NOMO-1 (cell line): ENCODE measurements at regions not wholly inside any gene's neighbourhood (a gene's known extent, or its start where the extent isn't known, plus 50 kb on each side); places are given as distances from the start of the nearest gene placed in this dataset.
A peak's percentile ranks its signal among the peaks of the same experiment; 100 is the strongest.

Experiments used
- DNase-seq, 2 experiments: peaks; one replicate each; lab custom pipeline; 2025; ENCODE audit not compliant: unreplicated experiment in 2 of 2; lab: John Stamatoyannopoulos, UW

DNA sequence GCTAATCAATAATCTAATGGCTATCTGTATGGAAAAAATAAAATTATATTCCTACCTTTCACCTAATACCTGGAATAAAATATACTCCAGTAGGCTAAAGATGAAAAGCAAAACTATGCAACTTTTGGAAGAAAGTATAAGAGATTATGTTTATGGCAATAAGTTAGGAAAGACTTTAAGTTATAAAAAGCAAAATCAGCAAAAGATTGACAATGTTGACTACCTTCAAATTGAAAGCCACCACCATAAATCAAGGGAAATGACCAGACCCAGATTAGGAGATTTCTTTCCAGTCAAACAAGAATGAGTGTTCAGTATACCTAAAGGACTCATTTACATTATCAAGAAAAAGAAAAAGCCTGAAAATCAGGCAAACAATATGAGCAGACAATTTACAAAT is 159.1 kb upstream of the ZBED5 start:
- DNase-seq: no peak

DNA sequence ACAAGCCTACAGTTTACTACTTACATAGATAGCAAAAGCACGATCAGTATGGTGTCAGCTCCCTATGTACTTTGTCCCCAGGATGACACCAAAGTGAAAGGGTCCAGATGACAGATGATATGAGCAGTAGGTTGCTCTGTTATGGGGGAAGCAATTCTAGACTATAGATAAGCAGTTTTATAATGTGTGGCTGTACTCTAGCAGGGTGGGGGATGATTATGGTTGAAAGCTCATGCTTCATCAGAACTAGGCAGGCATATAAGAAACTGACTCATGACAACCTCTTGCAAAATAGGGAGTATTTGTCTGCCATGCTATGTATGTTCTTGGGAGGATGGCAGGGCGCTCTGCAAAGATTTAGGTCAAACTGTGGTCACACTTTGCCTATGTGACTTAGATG is 158.2 kb upstream of the ZBED5 start:
- DNase-seq: no peak

DNA sequence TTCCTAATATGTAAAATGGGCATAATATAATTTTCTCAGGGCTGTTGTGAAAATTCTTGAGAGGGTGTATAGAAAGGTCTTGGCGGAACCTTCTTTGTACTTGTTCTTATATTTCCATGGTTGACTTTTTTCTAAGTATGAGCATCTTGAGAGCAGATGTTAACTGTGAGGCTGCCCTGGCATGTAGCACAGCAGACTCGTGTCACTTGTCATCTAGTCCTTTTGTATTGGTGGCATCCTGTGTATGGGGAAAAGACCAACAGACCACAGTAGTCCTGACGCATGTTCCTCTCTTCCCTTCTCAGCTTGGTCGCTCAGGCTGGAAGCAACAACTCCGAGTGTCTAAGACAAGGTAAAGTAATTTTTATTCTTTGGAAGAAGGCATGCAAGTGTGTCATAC is 153.8 kb upstream of the ZBED5 start:
- no peak for DNase-seq

DNA sequence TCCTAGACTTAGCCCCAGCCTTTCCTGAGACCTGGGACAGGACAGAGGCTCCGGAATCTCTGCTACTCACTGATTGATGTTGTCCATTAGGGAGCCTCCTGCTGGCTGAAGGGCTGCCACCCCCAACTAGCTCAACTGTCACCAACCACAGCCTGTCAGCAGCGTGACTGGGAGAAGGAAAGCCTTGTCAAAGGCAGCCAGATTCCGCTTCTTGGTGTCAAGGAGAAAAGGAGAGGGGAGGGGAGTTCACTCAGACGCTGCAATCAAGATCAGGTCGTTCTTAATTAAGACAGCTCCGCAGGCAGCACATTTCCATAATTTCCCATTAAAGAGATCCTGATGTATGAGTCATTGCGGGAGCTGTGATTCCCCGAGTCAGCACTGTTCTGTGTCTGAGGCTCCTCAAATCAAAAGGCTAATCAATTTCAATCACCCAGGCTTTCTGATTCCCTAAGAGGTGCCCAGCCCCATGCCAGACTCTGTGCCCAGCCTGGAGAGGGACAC is 152.8 kb upstream of the ZBED5 start:
- no peak for DNase-seq

DNA sequence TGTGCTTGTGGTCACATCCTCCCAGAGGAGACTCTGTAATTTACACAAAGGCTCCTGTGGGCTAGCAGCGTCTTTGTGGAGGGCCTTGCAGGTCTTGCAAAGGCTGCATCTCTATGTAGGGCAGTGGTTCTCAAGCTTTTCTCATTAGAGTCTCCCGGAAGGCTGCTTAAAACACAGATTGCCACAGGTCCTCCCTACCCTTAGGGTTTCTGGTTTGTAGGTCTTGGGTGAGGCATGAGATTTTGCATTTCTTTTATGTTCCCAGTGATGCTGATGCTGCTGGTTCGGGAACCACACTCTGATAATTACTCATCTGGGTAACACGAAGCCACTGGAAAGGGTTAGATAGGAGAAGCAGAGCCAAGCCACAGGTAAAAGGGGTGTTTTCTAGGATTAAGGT is 151.3 kb upstream of the ZBED5 start:
- no peak for DNase-seq

DNA sequence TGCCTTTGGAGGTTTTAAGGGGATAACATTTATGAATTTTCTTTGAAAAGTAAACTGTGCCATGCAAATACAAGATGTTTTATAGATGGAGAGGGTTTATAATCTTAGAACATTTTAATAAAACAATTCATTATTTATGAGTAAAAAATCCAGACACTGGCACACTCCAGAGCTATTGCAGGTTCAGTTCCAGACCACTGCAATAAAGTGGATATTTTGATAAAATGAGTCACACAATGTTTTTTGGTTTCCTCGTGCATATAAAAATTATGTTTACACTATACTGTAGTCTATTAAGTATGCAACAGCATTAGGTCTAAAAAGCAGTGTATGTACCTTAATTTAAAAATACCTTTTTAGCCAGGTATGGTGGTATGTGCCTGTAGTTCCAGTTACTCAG is 146.2 kb upstream of the ZBED5 start:
- DNase-seq: no peak

DNA sequence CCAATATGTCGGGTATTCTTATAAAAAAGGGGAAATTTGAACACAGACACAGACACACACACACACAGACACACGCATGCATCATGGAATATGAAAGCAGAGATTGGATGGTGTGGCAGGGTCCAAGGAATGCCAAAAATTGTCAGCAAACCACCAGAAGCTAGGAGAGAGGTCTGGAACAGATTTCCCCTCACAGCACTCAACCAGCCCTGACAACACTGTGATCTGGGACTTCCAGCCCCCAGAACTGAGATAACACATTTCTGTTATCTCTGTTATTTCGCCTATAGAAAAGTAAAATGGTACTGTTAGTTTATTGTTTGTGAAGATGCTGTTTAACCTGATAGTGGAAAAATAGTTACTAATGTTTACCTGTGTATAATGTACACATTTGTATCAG is 145.4 kb upstream of the ZBED5 start:
- no peak for DNase-seq

DNA sequence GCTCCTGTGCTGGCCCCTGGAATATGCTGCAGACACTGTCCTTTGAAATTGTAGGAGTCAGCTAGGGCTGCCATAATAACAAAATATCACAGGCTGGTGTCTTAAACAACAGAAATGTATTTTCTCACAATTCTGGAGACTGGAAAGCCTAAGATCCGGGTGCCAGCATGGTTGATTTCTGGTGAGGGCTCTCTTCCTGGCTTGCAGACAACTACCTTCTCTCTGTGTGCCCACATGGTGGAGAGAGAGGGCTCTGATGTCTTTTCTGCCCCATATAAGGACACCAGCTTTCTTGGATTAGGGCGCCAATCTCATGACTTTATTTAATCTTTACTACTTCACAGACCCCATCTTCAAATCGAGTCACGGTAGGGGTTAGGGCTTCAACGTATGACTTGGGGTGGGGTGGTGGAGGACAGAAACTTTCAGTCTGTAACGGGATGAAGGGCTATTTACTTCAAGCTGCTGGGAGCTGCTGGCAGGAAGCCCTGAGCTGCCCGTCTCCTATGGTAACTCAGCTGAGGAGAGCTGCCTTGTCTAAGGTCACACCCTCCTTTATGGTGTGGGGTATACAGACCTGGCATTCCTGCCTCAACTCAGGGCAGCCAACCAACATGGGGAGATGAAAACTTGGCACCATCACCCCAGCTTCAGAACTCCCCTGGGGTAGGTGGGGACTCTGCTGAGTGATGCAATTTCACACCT is 142.9 kb upstream of the ZBED5 start:
- DNase-seq: no peak

DNA sequence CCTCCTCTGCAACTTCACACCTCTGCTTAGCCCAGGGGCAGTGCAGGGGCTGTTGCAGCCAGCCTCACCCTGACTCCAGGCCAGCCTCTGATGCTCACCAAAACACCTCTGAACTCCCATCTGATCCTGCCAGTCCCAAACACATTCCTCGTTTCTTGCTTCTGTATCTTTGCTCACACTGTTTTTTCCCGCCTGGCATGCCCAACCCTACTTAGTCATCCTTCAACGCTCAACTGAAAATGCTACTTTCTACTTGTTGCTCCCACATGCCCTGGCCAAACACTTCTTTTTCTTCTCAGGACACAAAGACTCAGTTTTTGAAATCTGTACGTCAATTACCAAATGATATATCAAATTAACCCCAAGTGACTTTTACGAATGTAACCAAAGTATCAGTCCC is 140.8 kb upstream of the ZBED5 start:
- DNase-seq: no peak

DNA sequence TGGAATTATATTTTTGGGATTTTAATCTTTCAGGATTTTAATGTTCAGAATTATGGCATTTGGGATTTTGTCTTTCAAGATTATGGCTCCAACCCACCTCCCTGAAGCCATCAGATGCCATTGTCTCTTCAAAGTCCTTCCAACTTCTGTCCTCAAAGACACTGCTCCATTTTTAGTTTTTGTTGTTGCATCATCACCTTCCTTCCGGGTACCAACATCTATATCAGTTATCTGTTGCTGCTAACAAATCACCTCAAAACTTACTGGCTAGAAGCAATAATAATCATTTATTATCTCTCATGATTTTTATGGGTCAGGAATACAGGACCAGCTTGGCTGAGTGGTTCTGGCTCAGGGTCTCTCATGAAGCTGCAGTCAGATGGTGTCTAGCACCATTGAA is 138.8 kb upstream of the ZBED5 start:
- DNase-seq: no peak

DNA sequence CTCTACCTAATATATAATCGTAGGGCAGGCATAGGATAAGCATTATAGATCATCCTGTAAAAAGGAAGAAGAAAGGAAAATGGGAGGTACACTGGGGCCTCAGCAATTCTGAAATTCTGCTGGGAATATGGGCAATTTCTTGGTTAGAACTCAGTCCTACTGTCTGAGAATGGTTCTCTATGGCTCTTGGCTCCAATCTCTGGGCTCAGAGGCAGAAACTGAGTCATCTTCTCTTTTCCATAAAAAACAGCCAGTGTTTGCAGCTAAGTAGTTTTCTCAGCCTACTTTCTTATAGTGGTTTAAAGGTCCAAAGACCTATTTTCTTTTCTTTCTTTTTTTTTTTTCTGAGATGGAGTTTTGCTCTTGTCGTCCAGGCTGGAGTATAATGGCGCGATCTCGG is 135.8 kb upstream of the ZBED5 start:
- no peak for DNase-seq

DNA sequence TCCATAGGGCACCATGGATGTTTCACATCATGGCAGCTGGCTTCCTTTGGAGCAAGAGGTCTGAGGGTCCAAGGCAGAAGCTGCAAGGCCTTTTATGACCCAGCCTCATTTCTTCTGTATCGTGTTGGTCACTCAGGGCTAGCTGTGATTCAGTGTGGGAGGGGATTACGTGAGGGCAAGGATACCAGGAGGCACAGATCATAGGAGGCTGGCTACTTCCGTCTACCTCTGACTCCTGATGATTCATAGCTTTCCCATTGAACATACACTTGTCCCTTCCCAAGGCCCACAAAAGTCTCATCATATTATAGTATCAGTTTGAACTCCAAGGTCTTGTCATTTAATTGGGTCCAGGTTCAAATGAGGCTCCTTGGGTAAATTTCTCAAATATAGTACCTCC is 135.3 kb upstream of the ZBED5 start:
- DNase-seq: no peak

DNA sequence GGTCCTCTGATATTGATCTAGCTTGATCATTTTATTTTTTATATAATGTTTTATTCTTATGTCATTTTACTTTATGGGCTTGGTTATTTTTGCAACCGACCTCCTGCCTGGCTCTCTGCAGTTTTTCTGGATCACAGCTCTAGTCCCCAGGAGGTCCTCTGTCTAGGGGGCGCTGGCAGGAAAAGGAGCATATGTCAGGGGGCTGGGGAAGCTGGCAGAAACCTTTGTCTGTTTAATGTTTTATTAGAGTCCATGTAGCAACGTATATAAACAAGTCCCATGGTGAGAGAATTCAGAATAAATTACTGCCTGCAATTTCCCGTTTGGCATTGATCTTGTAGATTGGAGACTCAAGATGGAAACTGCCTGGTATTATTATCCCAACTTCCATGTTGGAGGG is 133.5 kb upstream of the ZBED5 start:
- DNase-seq: no peak

DNA sequence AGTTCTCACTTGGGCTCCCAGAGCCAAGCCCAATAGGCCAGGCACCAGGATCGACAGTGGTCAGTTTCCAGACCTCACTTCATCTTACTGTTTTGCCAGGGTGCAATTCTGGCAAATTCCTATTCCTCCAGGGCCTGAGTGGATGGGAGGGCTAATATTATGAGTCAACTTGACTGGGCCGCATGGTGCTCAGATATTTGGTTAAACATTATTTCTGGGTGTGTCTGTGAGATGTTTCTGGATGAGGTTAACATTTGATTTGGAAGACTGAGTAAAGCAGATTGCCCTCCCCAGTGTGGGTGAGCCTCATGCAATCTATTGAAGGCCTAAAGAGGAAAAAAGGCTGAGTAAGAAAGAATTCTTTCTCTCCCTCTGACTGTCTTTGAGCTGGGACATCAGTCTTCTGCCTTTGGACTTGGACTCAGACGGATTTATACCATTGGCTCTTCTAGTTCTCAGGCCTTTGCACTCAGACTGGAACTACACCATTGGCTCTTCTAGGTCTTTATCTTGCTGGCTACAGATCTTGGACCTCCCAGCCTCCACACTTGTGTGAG is 132.9 kb upstream of the ZBED5 start:
- DNase-seq: no peak

DNA sequence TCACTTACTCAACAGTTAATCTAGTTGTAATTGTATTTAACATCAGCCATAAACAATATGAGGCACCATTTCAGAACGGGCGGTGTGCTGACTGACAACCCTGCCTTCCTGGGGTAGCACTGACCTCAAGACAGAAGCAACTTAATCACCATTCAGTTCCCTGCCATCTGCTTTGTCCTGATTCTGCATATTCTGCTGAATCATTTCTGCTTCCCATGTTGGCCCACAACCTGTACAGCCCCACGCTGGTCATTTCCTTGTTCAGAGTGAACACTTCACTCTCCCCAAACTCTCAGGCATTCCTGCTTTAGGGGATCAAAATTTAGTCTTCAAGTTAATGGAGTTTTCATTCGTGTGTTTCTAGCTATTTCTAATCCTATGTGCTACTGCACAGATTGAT is 132.3 kb upstream of the ZBED5 start:
- peak; percentile 19 to 66 for DNase-seq

DNA sequence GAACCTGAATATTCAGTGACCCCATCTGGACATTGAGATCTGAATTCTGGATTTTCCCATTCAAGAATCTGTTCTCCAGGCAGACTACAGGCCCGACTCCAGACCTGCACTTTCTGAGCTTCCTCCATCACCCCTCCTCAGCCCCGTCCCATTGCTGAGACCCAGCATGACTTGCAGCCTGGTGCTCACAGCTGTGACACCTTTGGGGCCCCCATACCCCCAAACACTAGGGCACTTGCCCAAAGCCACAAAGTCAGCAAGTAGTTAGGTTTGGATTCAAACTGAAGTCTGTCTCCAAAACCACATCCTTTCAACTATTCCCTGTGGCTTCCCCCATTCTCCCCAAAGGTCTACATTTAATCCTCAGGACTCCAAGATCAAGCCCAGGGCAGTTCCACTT is 128.2 kb upstream of the ZBED5 start:
- DNase-seq: no peak

DNA sequence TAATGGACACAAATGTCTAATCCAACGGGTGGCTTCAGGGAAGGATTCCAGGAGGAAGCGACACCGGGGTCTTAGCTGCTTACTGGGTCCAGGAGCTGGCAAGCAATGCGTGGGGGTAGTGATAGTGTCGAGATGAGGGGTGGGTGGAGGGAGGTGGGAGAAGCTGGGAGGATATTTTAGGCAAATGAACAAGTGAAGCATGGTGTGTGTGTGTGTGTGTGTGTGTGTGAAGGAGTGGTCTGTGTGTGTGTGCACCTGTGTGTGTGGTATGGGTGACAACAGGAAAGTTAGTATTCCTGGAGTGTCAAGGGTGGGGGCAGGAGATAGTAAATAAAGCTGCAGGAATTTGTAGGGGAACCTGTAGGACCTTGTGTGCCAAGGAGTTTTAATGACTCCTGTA is 126.9 kb upstream of the ZBED5 start:
- no peak for DNase-seq

DNA sequence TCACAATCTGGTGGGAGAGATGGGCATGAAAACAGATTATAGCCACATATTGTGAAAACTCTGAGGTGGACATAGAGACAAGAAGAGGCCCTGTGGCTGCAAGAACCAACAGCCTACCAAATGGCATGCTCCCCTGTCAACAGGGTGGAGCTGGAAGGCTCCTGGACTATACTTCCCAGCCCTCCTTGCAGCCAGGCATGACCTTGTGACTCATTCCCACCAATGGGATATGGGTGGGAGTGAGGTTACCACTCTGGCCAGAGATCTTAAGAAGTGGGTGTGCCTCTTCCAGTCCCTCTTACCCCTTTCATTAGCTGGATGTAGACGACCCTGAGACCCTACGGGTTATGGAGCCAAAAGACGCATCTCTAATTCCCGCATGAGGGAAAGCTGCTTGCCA is 126.4 kb upstream of the ZBED5 start:
- DNase-seq: no peak

DNA sequence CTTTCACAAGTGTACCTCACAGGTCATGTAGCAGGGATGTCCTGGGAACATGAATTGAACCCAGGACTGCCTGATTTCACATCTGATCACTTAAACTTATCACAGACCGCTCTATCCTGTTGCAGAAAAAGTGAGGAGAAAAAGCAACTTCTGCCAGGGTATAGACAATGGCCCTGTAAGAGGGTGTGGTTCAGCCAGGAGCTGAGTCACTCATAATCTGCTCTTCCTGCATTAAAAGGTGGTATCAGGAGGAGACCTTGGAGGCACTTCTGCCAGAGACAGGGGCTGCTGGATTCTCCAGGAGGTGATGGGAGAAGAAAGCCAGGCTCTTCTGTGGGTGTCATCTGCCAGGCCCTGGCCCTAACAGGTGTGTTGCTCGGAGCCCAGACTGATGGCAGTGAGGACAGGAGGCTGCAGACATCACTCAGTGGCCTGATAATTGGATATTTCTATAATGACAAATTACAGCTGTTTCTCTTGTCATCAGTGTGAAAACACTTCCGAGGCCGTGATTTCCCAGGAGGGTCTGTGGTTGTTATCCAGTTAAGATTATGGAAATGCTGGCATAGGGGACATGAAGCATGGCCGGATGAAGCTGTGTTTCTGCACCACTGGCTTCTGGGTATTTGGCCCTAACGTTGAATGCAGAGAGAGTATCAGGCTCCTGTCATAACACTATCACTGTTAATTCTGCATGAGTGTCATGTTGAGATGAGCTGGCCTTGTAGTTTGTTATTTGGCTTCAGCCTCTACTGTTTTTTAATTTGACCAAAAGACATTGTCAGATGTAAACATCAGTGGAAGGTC is 125.1 kb upstream of the ZBED5 start:
- DNase-seq: peak in 1 of 2 experiments; percentile 32

DNA sequence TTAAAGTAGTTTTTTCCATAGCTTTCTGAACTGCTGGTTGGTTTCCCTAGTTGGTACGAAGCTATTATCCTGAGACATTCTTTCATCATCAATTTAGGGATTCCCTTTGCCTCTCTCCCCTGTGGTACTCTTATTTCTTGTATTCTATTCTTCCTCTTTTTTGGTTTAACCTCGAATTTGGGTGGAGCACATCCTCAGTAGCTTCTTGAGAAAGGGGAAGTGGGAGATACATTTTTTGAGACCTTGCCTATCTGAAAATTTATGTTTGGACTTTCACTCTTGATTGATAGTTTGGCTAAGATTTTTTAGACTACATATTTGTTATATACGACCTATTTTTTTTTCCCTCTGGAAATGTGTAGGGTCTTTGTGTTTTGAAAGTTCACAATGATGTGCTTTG is 121.7 kb upstream of the ZBED5 start:
- DNase-seq: peak; percentile 89 to 98

DNA sequence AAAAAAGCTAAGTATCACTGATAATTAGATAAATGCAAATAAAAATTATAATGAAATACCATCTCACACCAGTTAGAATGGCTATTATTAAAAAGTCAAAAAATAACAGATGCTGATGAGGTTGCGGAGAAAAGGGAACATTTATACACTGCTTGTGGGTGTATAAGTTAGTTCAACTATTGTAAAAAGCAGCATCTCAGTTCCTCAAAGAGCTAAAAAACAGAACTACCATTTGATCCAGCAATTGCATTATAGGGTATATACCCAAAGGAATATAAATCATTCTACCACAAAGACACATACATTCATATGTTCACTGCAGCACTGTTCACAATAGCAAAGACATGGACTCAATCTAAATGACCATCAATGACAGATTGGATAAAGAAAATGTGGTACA is 120.3 kb upstream of the ZBED5 start:
- peak in 1 of 2 experiments; percentile 83 for DNase-seq

DNA sequence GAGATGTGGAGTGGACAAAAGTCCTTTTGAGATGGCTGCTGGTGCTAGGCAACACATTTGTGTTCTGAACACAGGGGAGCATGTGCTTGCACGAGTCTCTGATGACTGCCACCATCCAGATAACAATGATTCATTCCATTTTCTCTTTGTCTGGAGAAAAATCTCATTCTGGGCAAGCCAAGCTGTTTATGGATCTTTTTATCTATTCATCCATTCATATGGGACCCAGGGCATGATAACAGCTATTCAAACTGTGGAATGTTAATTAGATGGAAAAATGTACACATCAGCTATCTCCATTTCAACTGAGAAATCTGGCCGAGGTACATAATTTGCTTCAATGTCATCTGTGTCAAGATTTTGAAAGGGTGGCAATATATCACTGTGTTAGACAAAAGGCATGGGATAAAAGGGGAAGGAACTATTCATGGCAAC is 117.5 kb upstream of the ZBED5 start:
- no peak for DNase-seq
